HEK293 (cell line): ENCODE measurements at regions not wholly inside any gene's neighbourhood (a gene's known extent, or its start where the extent isn't known, plus 50 kb on each side); places are given as distances from the start of the nearest gene placed in this dataset.
"Not testable (repeated sequence)": the region's sequence is repeated elsewhere in the genome, so short reads cannot be mapped to it uniquely, and the experiment has no call there.

Source experiments
- GLI4 ChIP-seq: fragments of 450-650 bp; formaldehyde crosslinking; IDR thresholded peaks from 2 replicates; pipeline ENCODE4 v1.5.1; 2016; ENCODE audit warnings: missing biosample characterization, missing genetic modification characterization
- KLF9 ChIP-seq: fragments of 450-650 bp; formaldehyde crosslinking; IDR thresholded peaks from 2 replicates; pipeline ENCODE4 v1.5.1; 2016; ENCODE audit warnings: missing biosample characterization, missing genetic modification characterization, low read depth
- ZBTB1 ChIP-seq: fragments of 450-650 bp; formaldehyde crosslinking; IDR thresholded peaks from 2 replicates; pipeline ENCODE4 v1.5.1; 2016; ENCODE audit warnings: missing biosample characterization, missing genetic modification characterization
- ZNF121 ChIP-seq: fragments of 450-650 bp; formaldehyde crosslinking; IDR thresholded peaks from 2 replicates; pipeline ENCODE4 v1.5.1; 2016; ENCODE audit warnings: missing biosample characterization, missing genetic modification characterization

- TF ChIP-seq ZBTB1 (tag by site-specific recombination); KLF9 (tag by site-specific recombination); ZNF121; GLI4 (tag by site-specific recombination): not testable (repeated sequence)
Measured at GRCh38 chr22:25462474-25463346, 101.8 kb upstream of the GRK3 start.
